ENCODE measurements at regions not wholly inside any gene's neighbourhood (a gene's known extent, or its start where the extent isn't known, plus 50 kb on each side); places are given as distances from the start of the nearest gene placed in this dataset.

- H3K4me1 ChIP-seq: no peaks in the 10 kb centered on the region
- H3K9me3 ChIP-seq: no peaks in the 10 kb centered on the region
- no peak for DNase-seq
- H3K4me1 Mint-ChIP-seq (ENCODE audit: low read depth, unreplicated experiment): peaks cover 6% of the 10 kb centered on the region
- no peaks in the 10 kb centered on the region for H3K36me3 Mint-ChIP-seq (ENCODE audit: insufficient read depth, unreplicated experiment)
- intact Hi-C loops (cut with micrococcal nuclease; ENCODE audit: unreplicated experiment): no loop called here
- no peak for TF ChIP-seq CTCF (IDR thresholded peaks at IDR 0.05; ENCODE audit: insufficient read depth in 1 of 2, low read depth in 1 of 2, low read length in 1 of 2, severe bottlenecking in 1 of 2, unreplicated experiment in 1 of 2)
- no peaks in the 10 kb centered on the region for H3K36me3 ChIP-seq (ENCODE audit: control insufficient read depth, insufficient read depth, low read length)
- H3K9me3 Mint-ChIP-seq (ENCODE audit: unreplicated experiment): no peaks in the 10 kb centered on the region
- H3K27me3 ChIP-seq (replicated peaks; ENCODE audit: control insufficient read depth, insufficient read depth, low read length): no peaks in the 10 kb centered on the region
- no peak overlapping the region for H3K4me3 Mint-ChIP-seq (ENCODE audit: unreplicated experiment)
- ChIA-PET POLR2A (no interaction called here), CTCF (no interaction called here)
- no peaks in the 10 kb centered on the region for H3K27me3 Mint-ChIP-seq (ENCODE audit: insufficient read depth, unreplicated experiment)
- H3K4me3 ChIP-seq (ENCODE audit: low read depth, low read length): no peak overlapping the region
- no TSS peak for BruUV-seq (replicated peaks)
- no peak overlapping the region for H3K27ac Mint-ChIP-seq (ENCODE audit: unreplicated experiment)
These were observed 289.5 kb upstream of the MKLN1 start for GRCh38 chr7:131038153-131038552.

DNA sequence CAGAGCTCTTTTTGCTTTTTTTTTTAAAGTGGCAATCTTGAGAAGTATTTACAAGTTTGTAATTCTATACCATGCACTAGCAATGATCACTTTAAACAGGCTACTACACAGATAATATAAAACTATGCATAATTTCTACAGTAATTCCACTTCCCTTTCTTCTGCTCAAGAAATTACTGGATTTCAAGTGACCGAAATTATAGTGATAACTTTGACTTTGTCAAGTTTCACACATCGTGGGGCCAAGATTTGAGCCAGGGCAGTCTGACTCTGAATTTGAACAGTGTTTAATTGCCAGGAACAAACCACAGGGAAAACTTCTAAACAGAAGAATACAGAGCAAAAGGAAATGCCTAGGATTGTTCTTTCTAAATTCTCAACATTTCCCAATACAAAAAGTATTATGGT, 288.3 kb upstream of the MKLN1 start:
- Mint-ChIP-seq H3K4me1 (ENCODE audit: low read depth, unreplicated experiment) (peaks cover 6% of the 10 kb centered on the region), H3K36me3 (ENCODE audit: insufficient read depth, unreplicated experiment) (no peaks in the 10 kb centered on the region), H3K27ac (ENCODE audit: unreplicated experiment) (no peak overlapping the region), H3K4me3 (ENCODE audit: unreplicated experiment) (no peak overlapping the region), H3K27me3 (ENCODE audit: insufficient read depth, unreplicated experiment) (no peaks in the 10 kb centered on the region), H3K9me3 (ENCODE audit: unreplicated experiment) (no peaks in the 10 kb centered on the region)
- Histone ChIP-seq H3K9me3 (no peaks in the 10 kb centered on the region), H3K4me3 (ENCODE audit: low read depth, low read length) (no peak overlapping the region), H3K36me3 (ENCODE audit: control insufficient read depth, insufficient read depth, low read length) (no peaks in the 10 kb centered on the region), H3K4me1 (no peaks in the 10 kb centered on the region), H3K27me3 (replicated peaks; ENCODE audit: control insufficient read depth, insufficient read depth, low read length) (no peaks in the 10 kb centered on the region)
- no TSS peak for BruUV-seq (replicated peaks)
- CTCF ChIA-PET: interaction anchor here (1.3 to 2.4 kb wide), 2 partner anchors 57 to 142 kb away, joined by 8 to 39 read pairs; no protein-coding TSS in a partner anchor
- intact Hi-C loops (cut with micrococcal nuclease; ENCODE audit: unreplicated experiment): no loop called here
- DNase-seq: no peak
- TF ChIP-seq CTCF (IDR thresholded peaks at IDR 0.05; ENCODE audit: insufficient read depth in 1 of 2, low read depth in 1 of 2, low read length in 1 of 2, severe bottlenecking in 1 of 2, unreplicated experiment in 1 of 2): no peak
- POLR2A ChIA-PET: no interaction called here

DNA sequence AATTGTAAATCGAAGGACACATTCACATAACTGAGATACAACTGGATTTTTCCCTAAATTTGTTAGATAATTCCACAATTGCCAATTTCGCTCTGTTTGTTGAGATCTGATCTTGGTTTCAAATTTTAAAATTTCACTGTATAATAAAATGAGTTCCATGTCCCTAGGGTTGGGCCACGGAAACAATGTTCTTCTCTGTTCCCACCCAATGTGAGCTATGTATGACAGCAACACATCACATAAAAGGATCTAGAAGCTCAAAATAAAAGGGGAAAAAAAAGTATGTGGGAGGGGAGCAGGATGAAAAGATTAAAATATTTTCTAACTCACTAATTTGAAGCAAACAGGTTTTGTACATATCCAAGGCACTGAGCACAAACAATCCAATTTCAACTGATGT, 287.8 kb upstream of the MKLN1 start:
- Mint-ChIP-seq H3K4me1 (ENCODE audit: low read depth, unreplicated experiment) (peaks cover 6% of the 10 kb centered on the region), H3K9me3 (ENCODE audit: unreplicated experiment) (no peaks in the 10 kb centered on the region), H3K27ac (ENCODE audit: unreplicated experiment) (no peak overlapping the region), H3K36me3 (ENCODE audit: insufficient read depth, unreplicated experiment) (no peaks in the 10 kb centered on the region), H3K27me3 (ENCODE audit: insufficient read depth, unreplicated experiment) (no peaks in the 10 kb centered on the region), H3K4me3 (ENCODE audit: unreplicated experiment) (no peak overlapping the region)
- no TSS peak for BruUV-seq (replicated peaks)
- ChIA-PET POLR2A (no interaction called here), CTCF (interaction anchor here (0.5 to 2.4 kb wide), 10 partner anchors 15 to 164 kb away, joined by 3 to 39 read pairs (median 4); no protein-coding TSS in a partner anchor)
- DNase-seq: no peak
- H3K9me3 ChIP-seq: no peaks in the 10 kb centered on the region
- H3K4me3 ChIP-seq (ENCODE audit: low read depth, low read length): no peak overlapping the region
- H3K4me1 ChIP-seq: no peaks in the 10 kb centered on the region
- no peak for TF ChIP-seq CTCF (IDR thresholded peaks at IDR 0.05; ENCODE audit: insufficient read depth in 1 of 2, low read depth in 1 of 2, low read length in 1 of 2, severe bottlenecking in 1 of 2, unreplicated experiment in 1 of 2)
- intact Hi-C loops (cut with micrococcal nuclease; ENCODE audit: unreplicated experiment): loop anchor here (1.0 kb wide), 4 partner anchors 33 to 165 kb away; no protein-coding TSS in a partner anchor
- no peaks in the 10 kb centered on the region for H3K36me3 ChIP-seq (ENCODE audit: control insufficient read depth, insufficient read depth, low read length)
- no peaks in the 10 kb centered on the region for H3K27me3 ChIP-seq (replicated peaks; ENCODE audit: control insufficient read depth, insufficient read depth, low read length)
